AG09309 (cell line): ENCODE measurements at regions not wholly inside any gene's neighbourhood (a gene's known extent, or its start where the extent isn't known, plus 50 kb on each side); places are given as distances from the start of the nearest gene placed in this dataset.

ENCODE experiments used
- DNase-seq: peaks from one replicate; pipeline ENCODE4 v3.0.0-alpha.2; 2010; ENCODE audit warnings: low read depth
- H3K4me3 ChIP-seq: 2 replicates; pipeline ENCODE4 v1.5.1; 2011; ENCODE audit warnings: mild to moderate bottlenecking, low read depth, low read length, moderate library complexity; ENCODE audit not compliant: control insufficient read depth
- TF ChIP-seq, protein P1 (sequence below): IDR thresholded peaks from 2 replicates; pipeline ENCODE4 v1.5.1; 2011; ENCODE audit warnings: mild to moderate bottlenecking, low read depth, low read length, inconsistent platforms; ENCODE audit not compliant: insufficient read depth, control insufficient read depth; ENCODE audit errors: missing control alignments

DNA sequence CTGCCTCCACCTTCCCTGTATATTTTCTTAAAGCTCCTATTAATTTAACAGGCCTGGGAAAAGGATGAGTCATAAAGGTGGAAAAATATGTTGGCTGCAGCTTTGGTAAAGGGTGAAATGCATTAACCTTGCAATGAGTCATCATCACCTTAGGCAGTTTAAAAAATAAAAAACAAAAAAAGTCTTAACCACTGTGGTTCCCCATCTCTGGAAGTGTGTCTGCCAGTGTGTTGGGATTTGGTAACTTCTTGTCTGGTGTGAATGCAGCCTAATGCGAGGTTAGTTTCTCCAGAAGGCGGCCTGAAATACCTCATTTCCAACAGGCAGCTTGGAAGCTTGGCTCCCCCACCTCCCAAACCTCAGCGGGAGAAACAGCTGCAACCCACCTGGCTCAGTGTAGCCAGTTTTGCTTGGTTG lies 265.3 kb upstream of the GAS1 start:
- H3K4me3 ChIP-seq, result no peak overlapping the region
- TF ChIP-seq, protein P1, sequence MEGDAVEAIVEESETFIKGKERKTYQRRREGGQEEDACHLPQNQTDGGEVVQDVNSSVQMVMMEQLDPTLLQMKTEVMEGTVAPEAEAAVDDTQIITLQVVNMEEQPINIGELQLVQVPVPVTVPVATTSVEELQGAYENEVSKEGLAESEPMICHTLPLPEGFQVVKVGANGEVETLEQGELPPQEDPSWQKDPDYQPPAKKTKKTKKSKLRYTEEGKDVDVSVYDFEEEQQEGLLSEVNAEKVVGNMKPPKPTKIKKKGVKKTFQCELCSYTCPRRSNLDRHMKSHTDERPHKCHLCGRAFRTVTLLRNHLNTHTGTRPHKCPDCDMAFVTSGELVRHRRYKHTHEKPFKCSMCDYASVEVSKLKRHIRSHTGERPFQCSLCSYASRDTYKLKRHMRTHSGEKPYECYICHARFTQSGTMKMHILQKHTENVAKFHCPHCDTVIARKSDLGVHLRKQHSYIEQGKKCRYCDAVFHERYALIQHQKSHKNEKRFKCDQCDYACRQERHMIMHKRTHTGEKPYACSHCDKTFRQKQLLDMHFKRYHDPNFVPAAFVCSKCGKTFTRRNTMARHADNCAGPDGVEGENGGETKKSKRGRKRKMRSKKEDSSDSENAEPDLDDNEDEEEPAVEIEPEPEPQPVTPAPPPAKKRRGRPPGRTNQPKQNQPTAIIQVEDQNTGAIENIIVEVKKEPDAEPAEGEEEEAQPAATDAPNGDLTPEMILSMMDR, result no peak
- no peak for DNase-seq

DNA sequence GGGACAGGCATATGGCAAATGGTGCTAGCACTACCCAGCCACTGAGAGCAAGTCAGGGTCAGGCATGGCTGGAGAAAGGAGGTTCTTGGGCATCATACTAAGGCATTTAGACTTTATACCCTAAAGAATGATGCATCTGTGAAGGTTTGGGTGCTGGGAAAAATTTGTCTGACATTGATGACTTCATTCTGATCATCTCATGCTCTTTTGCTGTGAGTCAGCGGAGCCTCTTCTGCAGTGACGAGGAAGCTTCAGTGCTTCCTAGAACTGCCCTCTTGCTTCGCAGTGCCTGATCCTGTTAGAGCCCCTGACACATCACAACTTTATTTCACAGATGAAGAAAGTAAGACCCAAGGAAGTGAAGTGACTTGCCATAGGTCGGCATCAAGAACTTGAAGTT lies 266.6 kb upstream of the GAS1 start:
- no peak for DNase-seq
- no peak overlapping the region for H3K4me3 ChIP-seq

DNA sequence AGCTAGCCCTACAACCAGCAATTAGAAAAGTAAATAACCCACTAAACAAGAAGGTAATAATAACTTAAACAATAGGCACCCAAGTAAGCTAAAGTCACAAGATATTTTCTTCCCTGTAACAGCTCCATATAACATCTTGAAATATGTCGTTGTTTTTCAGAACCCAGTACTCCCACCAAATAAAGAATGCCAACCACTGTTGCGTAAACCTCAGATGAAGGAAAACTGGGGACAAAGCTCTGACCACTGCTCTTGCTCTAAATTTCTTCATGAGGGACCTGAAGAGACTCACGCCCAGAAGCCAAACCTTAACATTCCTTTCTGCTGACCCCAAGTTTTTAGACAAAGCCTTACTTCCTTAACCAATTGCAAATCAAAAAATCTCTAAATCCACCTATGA lies 267.7 kb upstream of the GAS1 start:
- no peak overlapping the region for H3K4me3 ChIP-seq
- TF ChIP-seq, protein P1, result no peak
- DNase-seq, result no peak

More for the DNA sequence above, 266.6 kb upstream of the GAS1 start:
- TF ChIP-seq, protein P1, result no peak

DNA sequence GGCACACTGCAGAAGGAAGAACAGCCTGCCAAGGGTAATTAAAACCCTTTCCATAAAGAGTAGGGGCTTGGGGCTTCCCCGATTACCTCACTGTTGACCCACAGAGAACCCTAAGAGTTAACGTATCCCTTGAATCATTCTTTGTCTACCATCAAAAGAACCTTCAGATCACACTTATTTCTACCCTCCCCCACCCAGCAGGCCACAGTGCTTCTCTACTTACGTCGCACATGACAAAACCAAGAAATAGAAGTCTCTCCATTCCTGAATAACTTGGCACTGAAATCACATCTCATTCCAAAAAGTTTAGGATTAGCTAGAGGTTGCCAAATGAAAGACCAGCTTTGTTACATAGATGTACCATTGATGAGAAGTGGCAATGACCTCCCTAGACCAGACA lies 268.7 kb upstream of the GAS1 start:
- H3K4me3 ChIP-seq, result no peak overlapping the region
- TF ChIP-seq, protein P1, result no peak
- no peak for DNase-seq

DNA sequence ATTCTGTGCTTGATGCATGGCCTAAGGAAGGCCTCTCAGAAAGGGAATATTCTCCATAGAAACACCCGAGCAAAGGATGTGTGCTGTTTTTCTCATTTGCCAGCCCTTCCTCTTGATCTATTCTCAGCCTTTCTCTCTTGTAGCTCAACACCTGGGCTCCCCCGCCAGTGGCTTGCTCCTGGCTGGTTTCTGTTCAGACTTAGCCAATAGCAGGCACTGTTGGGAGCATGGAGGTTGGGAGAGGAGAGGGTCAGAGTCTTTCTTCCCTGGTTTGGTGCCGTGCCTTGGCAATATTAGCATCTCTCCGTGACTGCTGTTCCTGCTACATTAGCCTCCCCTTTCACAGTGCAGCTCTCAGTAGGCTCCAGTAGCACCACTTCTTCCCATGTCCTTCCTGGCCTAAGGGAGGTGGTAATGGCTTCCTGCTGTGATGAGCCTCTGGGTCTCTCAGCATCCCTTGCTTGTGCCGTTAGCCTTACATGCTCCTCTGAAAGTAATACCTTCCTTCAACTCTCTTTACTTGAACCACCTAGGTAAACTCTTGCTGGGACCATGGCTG lies 269.7 kb upstream of the GAS1 start:
- DNase-seq, result no peak
- TF ChIP-seq, protein P1, result no peak
- H3K4me3 ChIP-seq, result no peak overlapping the region

DNA sequence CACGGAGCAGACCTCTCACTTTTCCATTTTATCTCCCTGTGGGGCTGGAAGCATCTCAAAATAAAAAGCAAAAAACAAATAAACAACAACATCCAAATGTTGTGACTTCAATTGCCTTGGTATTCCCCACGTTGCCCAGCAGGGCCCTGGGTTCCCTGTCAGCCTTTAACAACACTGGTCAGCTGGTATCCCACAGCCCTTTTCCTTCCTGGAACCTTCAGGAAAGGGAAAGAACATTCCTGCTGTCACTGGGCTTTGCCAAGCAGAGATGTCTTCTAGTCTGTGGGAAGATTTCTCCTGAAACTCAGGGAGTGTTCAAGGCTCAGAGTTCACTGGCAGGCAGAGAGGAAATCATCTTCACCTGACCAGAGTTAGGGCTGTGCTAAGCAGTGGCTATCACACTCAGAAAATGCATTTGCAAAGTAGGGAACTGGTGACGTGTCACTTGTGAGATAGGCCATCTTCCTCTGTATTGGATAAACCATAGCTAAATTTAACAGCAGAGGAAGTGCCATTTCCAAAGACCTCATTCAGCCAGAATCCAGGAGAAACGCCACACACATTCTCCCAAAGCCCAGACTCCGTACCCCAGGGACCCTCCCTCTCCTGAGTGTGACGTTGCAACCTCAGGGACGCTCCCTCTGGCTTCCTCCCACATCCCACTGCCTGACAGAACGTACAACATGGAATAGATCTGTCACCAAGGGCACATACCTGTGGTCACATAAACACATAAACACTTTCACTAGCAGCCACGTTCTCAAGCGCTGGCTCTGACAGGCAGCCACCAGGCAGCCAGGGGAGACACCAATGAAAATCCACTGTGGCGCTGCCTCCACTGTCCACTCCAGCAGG lies 274.0 kb upstream of the DAPK1 start:
- TF ChIP-seq, protein P1, result no peak
- no peak for DNase-seq
- no peak overlapping the region for H3K4me3 ChIP-seq
